HG03060 (cell line): ENCODE measurements at regions not wholly inside any gene's neighbourhood (a gene's known extent, or its start where the extent isn't known, plus 50 kb on each side); places are given as distances from the start of the nearest gene placed in this dataset.

Experiments used
- ATAC-seq: cut with Tn5 transposase; IDR thresholded peaks from one replicate; pipeline ENCODE4 v1.9.1; 2021; ENCODE audit warnings: low read depth, moderate number of reproducible peaks; ENCODE audit not compliant: unreplicated experiment

DNA sequence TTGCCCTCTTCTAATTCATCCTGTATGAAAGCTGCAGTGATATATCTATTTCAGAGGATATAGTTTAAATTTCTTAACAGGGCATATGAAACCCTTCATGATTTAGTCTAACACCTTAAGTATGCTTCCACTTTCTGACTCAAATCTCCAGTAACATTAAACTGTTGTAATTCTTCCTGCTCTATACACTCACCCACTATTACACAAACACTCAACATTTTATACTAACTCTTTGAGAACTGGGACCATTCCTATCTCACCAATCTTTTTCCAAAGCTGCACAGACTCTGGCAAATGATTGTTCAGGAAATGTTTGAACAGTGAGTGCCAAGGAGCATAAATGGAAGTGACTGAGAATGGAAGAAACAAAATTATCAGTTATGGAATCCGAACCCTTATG is 560.4 kb upstream of the DPPA4 start:
- no peak for ATAC-seq

DNA sequence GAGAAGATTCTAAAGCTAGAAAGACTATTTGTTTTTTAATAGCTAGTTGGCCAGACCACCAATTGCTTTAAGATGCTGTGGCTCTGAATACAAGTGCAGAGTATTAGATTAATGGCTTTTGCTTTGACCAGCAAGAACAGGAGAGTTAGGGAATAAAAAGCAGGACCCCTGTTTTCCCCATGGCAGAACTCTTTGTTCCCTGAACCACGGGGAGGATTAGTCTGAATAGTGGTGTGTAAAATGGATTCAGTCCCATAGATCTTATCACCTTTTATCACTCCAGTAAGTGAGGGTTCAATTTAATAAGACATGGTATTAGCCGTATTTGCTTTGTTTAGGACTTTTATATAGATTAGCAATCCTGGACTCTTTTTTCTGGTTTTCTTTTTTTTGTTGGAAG is 562.6 kb upstream of the DPPA4 start:
- ATAC-seq: no peak

DNA sequence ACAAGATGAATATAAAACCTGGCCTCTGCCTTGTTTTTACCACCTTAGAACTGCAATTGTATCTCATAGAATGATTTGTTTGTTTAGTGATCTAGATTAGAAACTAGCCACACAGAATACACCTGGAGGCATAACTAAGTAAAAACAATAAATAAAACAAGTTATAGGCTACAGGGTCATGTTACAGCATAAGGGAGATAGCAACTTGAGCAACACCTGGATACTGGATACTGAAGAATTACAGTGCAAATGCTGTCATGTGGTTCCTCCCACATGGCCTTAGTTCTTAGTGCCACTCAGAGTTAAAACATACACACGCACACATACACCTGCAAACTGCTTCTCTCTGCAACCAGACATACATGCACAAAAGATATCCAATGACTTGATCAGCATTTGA is 563.4 kb upstream of the DPPA4 start:
- no peak for ATAC-seq

- no peak for ATAC-seq
These were observed 565.2 kb upstream of the DPPA4 start for GRCh38 chr3:109902549-109902948.

DNA sequence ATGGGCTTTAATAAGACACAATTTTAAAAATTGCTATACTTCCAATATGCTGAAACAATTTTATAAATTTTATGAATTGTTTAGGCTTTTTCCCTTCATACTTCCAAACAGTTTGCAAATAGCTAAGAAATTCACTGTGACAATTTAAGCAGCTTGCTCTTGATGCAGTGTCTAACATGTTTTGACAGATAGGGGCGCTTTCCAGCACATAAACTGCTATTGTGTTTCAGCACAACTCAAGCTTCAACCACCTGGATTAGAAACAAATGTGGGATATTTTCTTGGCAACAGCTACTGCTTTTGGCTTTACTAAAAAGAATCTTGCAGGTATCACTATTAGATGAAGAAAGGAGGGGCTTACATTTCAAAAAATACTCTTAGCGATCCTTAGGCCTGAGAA is 565.8 kb upstream of the DPPA4 start:
- ATAC-seq: no peak

DNA sequence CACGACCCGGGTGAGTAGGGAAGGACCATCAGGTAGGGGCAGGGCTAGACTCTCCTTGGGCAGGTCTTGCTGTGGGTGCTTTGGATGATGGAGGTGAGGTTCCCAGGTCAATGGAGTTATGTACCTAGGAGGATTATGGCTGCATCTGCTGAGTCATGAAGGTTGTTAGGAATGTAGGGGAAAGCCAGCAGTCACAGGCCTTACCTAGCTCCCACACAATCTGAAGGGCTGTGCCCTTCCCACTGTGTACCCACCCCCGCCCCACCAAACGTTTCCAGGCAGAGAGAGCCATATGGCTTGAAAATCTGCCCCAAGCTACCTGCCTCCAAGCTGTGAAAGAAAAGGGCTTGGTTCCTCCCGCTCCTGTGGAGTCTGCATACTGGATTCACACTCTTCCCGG is 573.4 kb upstream of the DPPA4 start:
- no peak for ATAC-seq

DNA sequence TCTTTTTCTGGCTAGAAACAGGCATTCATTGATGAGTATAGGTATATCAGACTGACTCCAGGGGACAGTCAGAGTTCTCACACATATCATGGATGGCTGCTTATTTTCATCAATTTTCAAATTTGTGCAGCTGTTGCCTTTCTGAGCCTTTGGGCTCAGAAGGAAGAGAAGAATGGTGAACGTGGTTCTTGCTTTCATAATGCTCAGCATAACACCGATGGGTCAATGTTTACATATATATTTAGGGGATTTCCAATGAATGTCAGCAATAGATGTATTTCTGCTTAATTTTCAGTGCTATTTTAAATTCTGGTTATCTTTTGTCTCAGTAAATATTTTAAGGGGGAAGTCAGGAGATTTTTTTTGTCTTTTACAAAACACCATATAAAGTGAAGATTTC is 581.4 kb upstream of the DPPA4 start:
- no peak for ATAC-seq

- ATAC-seq: no peak
These were observed 583.4 kb upstream of the DPPA4 start for GRCh38 chr3:109920749-109921148.

DNA sequence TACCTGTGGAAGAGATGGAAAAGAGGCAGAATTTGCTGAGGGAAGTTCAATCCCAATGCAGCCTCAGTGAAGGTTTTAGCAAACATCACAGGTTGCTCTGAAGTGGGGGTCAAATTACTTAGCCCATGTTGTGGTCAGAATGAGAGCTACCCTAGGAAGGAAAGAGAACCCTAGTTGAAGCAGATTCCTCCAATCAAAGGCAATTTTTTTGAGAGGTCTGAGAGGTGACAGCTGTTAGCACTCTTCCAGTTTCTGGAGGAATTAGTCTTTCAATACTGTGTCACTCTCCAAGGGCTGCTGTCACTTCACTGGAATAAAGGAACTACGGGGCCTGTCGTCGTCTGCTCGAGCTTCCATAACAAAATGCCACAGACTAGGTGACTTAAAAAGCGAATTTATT is 584.2 kb upstream of the DPPA4 start:
- no peak for ATAC-seq

DNA sequence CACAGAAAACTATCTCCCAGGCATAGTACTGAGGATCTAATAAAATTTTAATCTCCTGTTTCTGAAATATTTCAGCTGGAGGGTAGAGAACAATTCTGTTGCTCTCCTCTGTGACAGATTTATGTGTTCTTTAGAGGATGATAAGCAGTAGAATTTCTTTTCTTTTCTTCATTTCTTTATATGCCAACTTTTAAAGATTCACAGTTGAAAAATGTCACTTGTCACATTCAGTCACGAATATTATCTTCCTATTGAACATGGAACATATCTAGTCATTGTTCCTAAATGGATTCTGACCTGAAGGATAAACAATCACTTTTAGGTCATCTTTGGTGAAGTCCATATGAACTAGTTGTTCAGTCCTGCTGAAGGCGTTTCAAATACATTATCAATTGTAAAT is 585.5 kb upstream of the DPPA4 start:
- no peak for ATAC-seq

GRCh38 chr3:109923431-109923830 is 586.1 kb upstream of the DPPA4 start:
- ATAC-seq: no peak

DNA sequence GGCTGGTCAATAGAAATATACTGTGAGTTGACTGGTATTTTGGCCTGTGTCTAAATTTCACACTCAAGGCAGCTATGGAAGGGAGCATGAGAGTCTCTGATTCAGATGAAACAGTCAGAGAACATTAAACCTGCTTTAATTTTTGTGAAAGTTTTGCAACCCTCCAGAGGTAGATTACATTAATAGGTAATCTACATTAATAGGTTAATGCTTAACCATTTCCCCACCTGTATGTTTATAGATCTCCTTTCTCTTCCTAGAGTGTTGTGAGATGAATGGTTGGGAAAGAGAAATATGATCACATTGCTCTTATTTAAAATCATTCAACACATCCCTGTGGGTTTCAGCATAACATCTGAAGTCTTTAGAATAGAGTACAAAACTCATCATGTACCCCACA is 586.9 kb upstream of the DPPA4 start:
- no peak for ATAC-seq

DNA sequence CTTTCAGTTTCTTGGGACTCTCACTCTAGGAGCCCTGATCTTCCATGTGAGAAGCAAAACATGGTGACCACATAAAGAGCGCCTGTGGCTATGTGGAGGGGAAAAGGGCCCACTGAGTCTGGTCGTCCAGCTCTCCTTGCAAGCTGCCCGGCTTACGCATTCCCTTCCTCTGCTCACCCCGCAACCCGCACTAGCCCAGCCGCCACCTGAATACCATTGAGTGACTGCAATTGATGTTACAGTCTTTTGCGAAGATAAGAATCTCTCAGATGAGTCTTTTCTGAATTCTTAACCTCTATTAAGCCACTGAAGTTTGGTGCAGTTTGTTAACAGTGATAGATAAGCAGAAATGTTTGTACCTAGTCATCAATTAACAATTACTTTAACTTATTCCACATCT is 589.0 kb upstream of the DPPA4 start:
- no peak for ATAC-seq

DNA sequence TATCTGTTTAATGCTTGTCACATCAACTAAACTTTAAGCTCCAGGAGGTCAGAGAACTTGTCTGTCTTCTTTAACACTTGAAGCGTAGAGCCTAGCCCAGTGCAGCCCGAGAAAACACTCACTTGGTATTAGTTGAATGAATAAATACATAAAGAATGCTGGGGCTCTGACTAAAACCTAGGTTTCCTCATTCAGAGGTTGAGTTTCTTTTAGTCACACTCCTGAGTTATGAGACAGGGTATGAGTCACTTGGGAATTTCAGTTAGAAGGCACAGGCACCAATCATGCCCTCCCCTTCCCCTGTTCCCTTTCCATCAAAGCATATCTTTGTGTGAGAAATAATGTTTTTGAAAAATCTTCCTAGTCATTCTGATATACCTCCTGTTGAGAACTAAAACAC is 589.8 kb upstream of the DPPA4 start:
- ATAC-seq: no peak

- ATAC-seq: no peak
These were observed 590.4 kb upstream of the DPPA4 start for GRCh38 chr3:109927726-109928125.

DNA sequence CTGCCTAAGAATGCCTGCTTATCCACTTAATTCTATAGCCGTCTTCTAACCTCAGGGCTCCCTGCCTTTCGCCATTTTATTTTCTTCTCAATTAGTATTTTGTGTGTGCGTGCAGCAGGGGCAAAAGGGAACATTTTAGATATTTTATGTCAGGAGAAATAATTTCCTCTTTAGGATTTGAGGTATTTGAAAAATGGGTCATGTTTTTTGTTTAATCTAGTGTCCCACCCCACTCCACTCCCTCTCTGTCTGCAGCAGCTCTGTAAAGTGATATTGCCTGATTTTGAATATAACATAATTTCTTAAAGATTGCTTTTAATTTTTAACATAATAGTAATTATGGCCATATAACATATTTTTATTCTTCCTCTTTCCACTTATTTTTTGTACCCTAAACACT is 593.2 kb upstream of the DPPA4 start:
- no peak for ATAC-seq

DNA sequence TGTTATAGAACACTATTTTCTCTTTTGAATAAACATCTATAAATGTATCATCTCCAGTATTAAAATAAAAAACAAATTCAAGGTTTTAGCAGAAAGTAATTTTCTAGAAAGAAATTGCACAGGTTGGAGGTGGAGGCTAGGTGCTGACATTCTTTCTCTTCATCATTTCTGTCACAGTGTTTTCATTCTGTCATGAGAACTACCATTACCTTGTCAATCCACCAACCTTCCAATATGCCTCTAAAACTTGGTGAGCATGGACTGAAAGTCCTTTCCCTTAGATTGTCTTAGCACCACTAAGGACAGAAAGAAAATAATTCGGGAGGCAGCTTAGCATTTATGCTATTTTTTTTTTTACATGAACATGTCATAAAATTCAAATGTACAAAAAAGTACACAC is 596.2 kb upstream of the DPPA4 start:
- no peak for ATAC-seq

- no peak for ATAC-seq
These were observed 602.5 kb upstream of the DPPA4 start for GRCh38 chr3:109939817-109940216.

DNA sequence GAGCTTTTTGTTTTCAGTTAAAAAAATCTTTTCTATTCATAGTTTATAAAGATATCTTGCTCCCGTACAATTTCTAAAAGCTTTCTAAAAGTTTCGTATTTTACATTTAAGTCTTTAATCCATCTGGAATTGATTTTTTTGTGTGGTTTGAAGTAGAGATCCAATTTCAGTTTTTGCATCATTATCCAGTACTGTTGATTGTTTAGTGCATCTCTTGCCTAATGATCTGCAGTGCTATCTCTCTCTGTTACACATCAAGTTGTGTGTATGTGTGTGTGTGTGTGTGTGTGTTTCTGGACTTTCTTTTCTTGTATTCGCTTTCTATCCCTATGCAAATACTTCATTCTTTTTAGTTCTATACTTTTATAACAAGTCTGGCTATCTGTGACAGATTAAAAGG is 605.8 kb upstream of the DPPA4 start:
- ATAC-seq: no peak

DNA sequence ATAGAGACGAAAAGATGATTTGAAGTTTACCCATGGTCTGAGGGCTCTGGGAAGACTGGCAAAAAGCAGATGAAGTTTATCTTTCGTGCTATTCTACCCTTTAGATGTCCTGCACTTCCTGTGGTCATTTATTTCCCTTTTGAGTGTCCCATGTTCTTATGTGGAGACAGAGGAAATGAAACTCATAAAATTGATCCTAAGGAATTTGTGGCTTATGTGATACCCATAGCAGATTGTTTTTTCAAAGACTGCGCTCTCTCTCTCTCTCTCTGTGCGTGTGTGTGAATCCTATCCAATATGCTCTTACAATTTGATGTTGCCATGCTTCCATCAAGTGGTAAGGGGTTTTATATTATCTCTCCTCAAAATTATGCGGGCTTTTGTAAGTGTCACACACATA is 607.5 kb upstream of the DPPA4 start:
- ATAC-seq: no peak

GRCh38 chr3:109952924-109953323 is 615.6 kb upstream of the DPPA4 start:
- no peak for ATAC-seq

DNA sequence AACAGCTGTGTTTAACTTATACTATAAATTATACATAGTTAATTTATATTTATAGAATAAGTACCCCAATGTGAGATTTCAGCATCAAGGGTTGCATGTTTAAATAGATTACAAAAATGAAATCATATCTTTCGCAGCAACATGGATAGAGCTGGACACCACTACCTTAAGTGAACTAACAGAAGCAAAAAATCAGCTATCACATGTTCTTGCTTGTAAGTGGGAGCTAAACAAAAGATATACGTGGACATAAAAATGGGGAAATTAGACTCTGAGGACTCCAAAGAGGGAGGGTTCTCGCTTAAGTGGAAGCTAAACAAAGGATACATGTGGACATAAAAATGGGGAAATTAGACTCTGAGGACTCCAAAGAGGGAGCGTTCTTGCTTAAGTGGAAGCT is 626.5 kb upstream of the DPPA4 start:
- ATAC-seq: no peak

GRCh38 chr3:109973733-109974132 is 636.4 kb upstream of the DPPA4 start:
- no peak for ATAC-seq

DNA sequence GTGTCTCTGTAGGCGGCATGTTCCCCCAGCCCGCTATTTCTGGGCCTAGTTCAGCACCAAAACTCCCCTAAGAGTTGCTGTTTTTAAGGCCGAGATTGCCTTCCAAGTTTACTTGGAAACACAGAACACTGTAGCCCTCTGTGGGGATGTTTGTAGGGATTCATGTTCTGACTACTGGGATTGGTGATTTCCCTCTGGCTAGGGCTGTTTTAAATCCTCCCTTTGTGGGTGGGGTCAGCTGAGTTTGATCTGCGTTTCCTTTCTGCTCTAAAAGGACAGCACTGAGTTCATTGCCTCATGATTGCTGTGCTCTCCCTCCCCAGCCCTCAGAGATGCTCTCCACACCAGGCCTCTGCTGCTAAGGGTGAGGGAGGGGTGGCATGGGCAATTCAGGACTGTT is 640.6 kb upstream of the DPPA4 start:
- ATAC-seq: no peak
